ENCODE measurements at regions not wholly inside any gene's neighbourhood (a gene's known extent, or its start where the extent isn't known, plus 50 kb on each side); places are given as distances from the start of the nearest gene placed in this dataset.

- TF ChIP-seq SUZ12 (IDR thresholded peaks at IDR 0.05; ENCODE audit: extremely low read depth, insufficient read depth, insufficient read length) = no peak
- no peak for TF ChIP-seq ZNF274 (IDR thresholded peaks at IDR 0.05; ENCODE audit: low read depth, low read length)
Observed at GRCh38 chr20:23212011-23212410, 125.9 kb upstream of the CD93 start.
